ENCODE measurements at regions not wholly inside any gene's neighbourhood (a gene's known extent, or its start where the extent isn't known, plus 50 kb on each side); places are given as distances from the start of the nearest gene placed in this dataset.

- no peaks in the 10 kb centered on the region for H3K4me1 Mint-ChIP-seq
- no peak for TF ChIP-seq USF1 (CRISPR knock-in tag; IDR thresholded peaks at IDR 0.05)
- TF ChIP-seq SMAD4 (CRISPR knock-in tag; IDR thresholded peaks at IDR 0.05) = no peak
- TF ChIP-seq AR (CRISPR knock-in tag; IDR thresholded peaks at IDR 0.05) = no peak
- TF ChIP-seq FOXK1 (CRISPR knock-in tag; IDR thresholded peaks at IDR 0.05) = no peak
- no peak for TF ChIP-seq ELF4 (CRISPR knock-in tag; IDR thresholded peaks at IDR 0.05; ENCODE audit: low read depth)
- TF ChIP-seq TEAD4 (CRISPR knock-in tag; IDR thresholded peaks at IDR 0.05) = no peak
- no peak for TF ChIP-seq NR3C1 (CRISPR knock-in tag; conservative IDR thresholded peaks at IDR 0.05; ENCODE audit: low read depth)
- TF ChIP-seq ZNF121 (CRISPR knock-in tag; IDR thresholded peaks at IDR 0.05) = no peak
- no peak for TF ChIP-seq TEAD1 (CRISPR knock-in tag; IDR thresholded peaks at IDR 0.05)
- TF ChIP-seq RORB (CRISPR knock-in tag; IDR thresholded peaks at IDR 0.05) = no peak
- TF ChIP-seq MYBL2 (CRISPR knock-in tag; IDR thresholded peaks at IDR 0.05) = no peak
- TF ChIP-seq KAT7 (CRISPR knock-in tag; IDR thresholded peaks at IDR 0.05; ENCODE audit: borderline replicate concordance) = no peak
- TF ChIP-seq JAZF1 (CRISPR knock-in tag; IDR thresholded peaks at IDR 0.05) = no peak
- no peak for TF ChIP-seq EMX1 (CRISPR knock-in tag; IDR thresholded peaks at IDR 0.05)
- DNase-seq (ENCODE audit: low spot score) = no peak
- no peak for ATAC-seq
- no peak overlapping the region for H3K27ac Mint-ChIP-seq
- H3K27me3 Mint-ChIP-seq (ENCODE audit: low read depth) = no peaks in the 10 kb centered on the region
- H3K4me3 Mint-ChIP-seq = no peak overlapping the region
- H3K9me3 Mint-ChIP-seq = peaks cover 10% of the 10 kb centered on the region
- ChIA-PET CTCF (interaction anchor here (1.8 kb wide), 1 partner anchor 11 kb away, joined by 5 read pairs; no protein-coding TSS in a partner anchor), POLR2A (no interaction called here)
- no peaks in the 10 kb centered on the region for H3K36me3 Mint-ChIP-seq
Measured at GRCh38 chr16:82252582-82252981, 82.6 kb upstream of the MPHOSPH6 start.

GRCh38 chr16:82248677-82249076, 78.7 kb upstream of the MPHOSPH6 start:
- Mint-ChIP-seq H3K9me3 (peaks cover 20% of the 10 kb centered on the region), H3K36me3 (no peaks in the 10 kb centered on the region), H3K4me1 (no peaks in the 10 kb centered on the region), H3K4me3 (no peak overlapping the region), H3K27me3 (ENCODE audit: low read depth) (0 out of 2 replicates have a peak, but pooled peaks cover 2% of the 10 kb centered on the region), H3K27ac (no peak overlapping the region)
- ChIA-PET POLR2A (no interaction called here), CTCF (interaction anchor here (3.1 to 4.7 kb wide), 2 partner anchors 15 to 18 kb away, joined by 10 to 21 read pairs; no protein-coding TSS in a partner anchor)
- DNase-seq (ENCODE audit: low spot score) = no peak
- ATAC-seq = no peak
- TF ChIP-seq JUN (CRISPR knock-in tag; IDR thresholded peaks at IDR 0.05) = no peak
- no peak for TF ChIP-seq CBFB (CRISPR knock-in tag; IDR thresholded peaks at IDR 0.05; ENCODE audit: low read depth)
- no peak for TF ChIP-seq EMX1 (CRISPR knock-in tag; IDR thresholded peaks at IDR 0.05)
- TF ChIP-seq HMGXB4 (CRISPR knock-in tag; IDR thresholded peaks at IDR 0.05) = no peak
- no peak for TF ChIP-seq HMGA2 (CRISPR knock-in tag; IDR thresholded peaks at IDR 0.05)
- TF ChIP-seq FOXK1 (CRISPR knock-in tag; IDR thresholded peaks at IDR 0.05) = no peak
- no peak for TF ChIP-seq ATF2 (CRISPR knock-in tag; IDR thresholded peaks at IDR 0.05; ENCODE audit: borderline replicate concordance, low read depth)
- TF ChIP-seq ARID4B (CRISPR knock-in tag; IDR thresholded peaks at IDR 0.05; ENCODE audit: borderline replicate concordance) = no peak
- TF ChIP-seq ESRRA (CRISPR knock-in tag; IDR thresholded peaks at IDR 0.05; ENCODE audit: borderline replicate concordance) = no peak
- TF ChIP-seq CTCF (IDR thresholded peaks at IDR 0.05) = no peak
- no peak for TF ChIP-seq MYBL2 (CRISPR knock-in tag; IDR thresholded peaks at IDR 0.05)
- no peak for TF ChIP-seq NFATC4 (CRISPR knock-in tag; IDR thresholded peaks at IDR 0.05)
- no peak for TF ChIP-seq ZNF263 (CRISPR knock-in tag; IDR thresholded peaks at IDR 0.05; ENCODE audit: low read depth)
